SKM-1 treated with dmso at 0.1 percent for 144 hours (cell line): ENCODE measurements at regions not wholly inside any gene's neighbourhood (a gene's known extent, or its start where the extent isn't known, plus 50 kb on each side); places are given as distances from the start of the nearest gene placed in this dataset.
"Not testable (repeated sequence)": the region's sequence is repeated elsewhere in the genome, so short reads cannot be mapped to it uniquely, and the experiment has no call there.

Experiments
- DNase-seq: peaks from one replicate; lab custom pipeline; 2025; ENCODE audit not compliant: unreplicated experiment; lab: John Stamatoyannopoulos, UW

GRCh38 chr17:77288115-77288619 is 147.4 kb downstream of the SEC14L1 start:
- no peak for DNase-seq

- not testable (repeated sequence) for DNase-seq
Observed at GRCh38 chr17:77290759-77291558, 150.2 kb downstream of the SEC14L1 start.

GRCh38 chr17:77291591-77292386 is 151.0 kb downstream of the SEC14L1 start:
- DNase-seq, result no peak

- DNase-seq, result no peak
Observed at GRCh38 chr17:77294761-77295160, 154.0 kb downstream of the SEC14L1 start.

GRCh38 chr17:77295241-77295853 is 154.6 kb downstream of the SEC14L1 start:
- DNase-seq, result no peak

GRCh38 chr17:77296769-77297409 is 156.1 kb downstream of the SEC14L1 start:
- no peak for DNase-seq

GRCh38 chr17:77297693-77298666 is 157.2 kb downstream of the SEC14L1 start:
- no peak for DNase-seq

- DNase-seq, result no peak
Observed at GRCh38 chr17:77298811-77299210, 158.0 kb downstream of the SEC14L1 start.

- no peak for DNase-seq
Observed at GRCh38 chr17:77299256-77300015, 158.7 kb downstream of the SEC14L1 start.

- no peak for DNase-seq
Observed at GRCh38 chr17:77300016-77300686, 159.4 kb downstream of the SEC14L1 start.

GRCh38 chr17:77301694-77302266 is 161.0 kb downstream of the SEC14L1 start:
- no peak for DNase-seq

GRCh38 chr17:77302682-77303081 is 161.9 kb downstream of the SEC14L1 start:
- no peak for DNase-seq

- no peak for DNase-seq
Observed at GRCh38 chr17:77303620-77304019, 162.9 kb downstream of the SEC14L1 start.

- DNase-seq, result no peak
Observed at GRCh38 chr17:77304051-77304745, 163.4 kb downstream of the SEC14L1 start.

GRCh38 chr17:77304746-77305473 is 164.1 kb downstream of the SEC14L1 start:
- DNase-seq, result no peak

- DNase-seq, result no peak
Observed at GRCh38 chr17:77306048-77306789, 165.4 kb downstream of the SEC14L1 start.
